ENCODE measurements at regions not wholly inside any gene's neighbourhood (a gene's known extent, or its start where the extent isn't known, plus 50 kb on each side); places are given as distances from the start of the nearest gene placed in this dataset.

GRCh38 chr1:14160781-14161180, 437.7 kb upstream of the KAZN start:
- H3K36me3 ChIP-seq (ENCODE audit: low read depth, low read length), result no peaks in the 10 kb centered on the region
- H3K4me3 ChIP-seq (ENCODE audit: low read length), result no peak overlapping the region
- no peak for DNase-seq
- H3K79me2 ChIP-seq (ENCODE audit: low read length), result no peaks in the 10 kb centered on the region
- H2AFZ ChIP-seq (ENCODE audit: low read length), result no peak overlapping the region
- no peaks in the 10 kb centered on the region for H3K9me3 ChIP-seq (ENCODE audit: low read length)
- H3K9me2 ChIP-seq (replicated peaks; ENCODE audit: low read length), result no peaks in the 10 kb centered on the region
- ChIA-PET CTCF (no interaction called here), POLR2A (ENCODE audit: unreplicated experiment) (no interaction called here)
- no TSS peak for BruUV-seq (replicated peaks)
- no peak overlapping the region for H3K9ac ChIP-seq (ENCODE audit: low read length)
- no peaks in the 10 kb centered on the region for H3K4me1 ChIP-seq (ENCODE audit: insufficient read depth, low read length)
- H3K27ac ChIP-seq (ENCODE audit: low read length), result no peak overlapping the region
- TF ChIP-seq EZH2 (IDR thresholded peaks at IDR 0.05; ENCODE audit: low read length, unreplicated experiment) (no peak), CTCF (conservative IDR thresholded peaks at IDR 0.05; ENCODE audit: low read depth, low read length) (no peak)
- intact Hi-C loops (cut with micrococcal nuclease), result no loop called here
- H3F3A ChIP-seq (ENCODE audit: low read length, unreplicated experiment), result no peaks in the 10 kb centered on the region
- ATAC-seq, result no peak
- H4K20me1 ChIP-seq (ENCODE audit: low read length), result no peaks in the 10 kb centered on the region
- H3K27me3 ChIP-seq (ENCODE audit: low read length), result no peaks in the 10 kb centered on the region
- H3K4me2 ChIP-seq (ENCODE audit: low read length), result no peak overlapping the region

- Histone ChIP-seq H3K79me2 (ENCODE audit: low read length) (no peaks in the 10 kb centered on the region), H3K27me3 (ENCODE audit: low read length) (no peaks in the 10 kb centered on the region), H3K9me2 (replicated peaks; ENCODE audit: low read length) (no peaks in the 10 kb centered on the region), H3K36me3 (ENCODE audit: low read depth, low read length) (no peaks in the 10 kb centered on the region), H3K4me1 (ENCODE audit: insufficient read depth, low read length) (no peaks in the 10 kb centered on the region), H2AFZ (ENCODE audit: low read length) (no peak overlapping the region), H3K27ac (ENCODE audit: low read length) (no peak overlapping the region), H3K4me2 (ENCODE audit: low read length) (no peak overlapping the region), H4K20me1 (ENCODE audit: low read length) (no peaks in the 10 kb centered on the region), H3K4me3 (ENCODE audit: low read length) (no peak overlapping the region), H3K9me3 (ENCODE audit: low read length) (no peaks in the 10 kb centered on the region), H3F3A (ENCODE audit: low read length, unreplicated experiment) (no peaks in the 10 kb centered on the region), H3K9ac (ENCODE audit: low read length) (no peak overlapping the region)
- TF ChIP-seq EZH2 (IDR thresholded peaks at IDR 0.05; ENCODE audit: low read length, unreplicated experiment), result no peak
- TF ChIP-seq CTCF (conservative IDR thresholded peaks at IDR 0.05; ENCODE audit: low read depth, low read length), result no peak
- no peak for TF ChIP-seq EZH2phosphoT487 (IDR thresholded peaks at IDR 0.05; ENCODE audit: borderline replicate concordance, low read length)
- intact Hi-C loops (cut with micrococcal nuclease), result no loop called here
- POLR2A ChIA-PET (ENCODE audit: unreplicated experiment), result interaction anchor here (0.6 kb wide), 1 partner anchor 411 kb away, joined by 3 read pairs; no protein-coding TSS in a partner anchor
- BruUV-seq (replicated peaks), result no TSS peak
- CTCF ChIA-PET, result no interaction called here
- no peak for ATAC-seq
- no peak for DNase-seq
Measured at GRCh38 chr1:14163246-14163645, 435.2 kb upstream of the KAZN start.

GRCh38 chr1:14165371-14165801, 433.1 kb upstream of the KAZN start:
- no peaks in the 10 kb centered on the region for H3K9me3 ChIP-seq (ENCODE audit: low read length)
- no TSS peak for BruUV-seq (replicated peaks)
- no peak for ATAC-seq

More at GRCh38 chr1:14165371-14165801, 433.1 kb upstream of the KAZN start:
- Histone ChIP-seq H3K4me2 (ENCODE audit: low read length) (no peak overlapping the region), H3K9me2 (replicated peaks; ENCODE audit: low read length) (no peaks in the 10 kb centered on the region), H3K4me3 (ENCODE audit: low read length) (no peak overlapping the region), H3K27ac (ENCODE audit: low read length) (no peak overlapping the region), H3K9ac (ENCODE audit: low read length) (no peak overlapping the region), H2AFZ (ENCODE audit: low read length) (no peak overlapping the region), H3K4me1 (ENCODE audit: insufficient read depth, low read length) (no peaks in the 10 kb centered on the region), H3K27me3 (ENCODE audit: low read length) (no peaks in the 10 kb centered on the region), H3F3A (ENCODE audit: low read length, unreplicated experiment) (no peaks in the 10 kb centered on the region), H4K20me1 (ENCODE audit: low read length) (no peaks in the 10 kb centered on the region), H3K36me3 (ENCODE audit: low read depth, low read length) (no peaks in the 10 kb centered on the region), H3K79me2 (ENCODE audit: low read length) (no peaks in the 10 kb centered on the region)
- intact Hi-C loops (cut with micrococcal nuclease), result no loop called here
- ChIA-PET CTCF (no interaction called here), POLR2A (ENCODE audit: unreplicated experiment) (no interaction called here)
- DNase-seq, result no peak
- no peak for TF ChIP-seq EZH2 (IDR thresholded peaks at IDR 0.05; ENCODE audit: low read length, unreplicated experiment)
- TF ChIP-seq EZH2phosphoT487 (IDR thresholded peaks at IDR 0.05; ENCODE audit: borderline replicate concordance, low read length), result no peak
- no peak for TF ChIP-seq CTCF (conservative IDR thresholded peaks at IDR 0.05; ENCODE audit: low read depth, low read length)
